Retinal pigment epithelial cell (primary cell): ENCODE measurements at regions not wholly inside any gene's neighbourhood (a gene's known extent, or its start where the extent isn't known, plus 50 kb on each side); places are given as distances from the start of the nearest gene placed in this dataset.

Experiments
- DNase-seq: peaks from one replicate; pipeline ENCODE4 v3.0.0-alpha.2; 2010; ENCODE audit warnings: low read depth
- H3K4me3 ChIP-seq: 2 replicates; pipeline ENCODE4 v1.5.1; 2011; ENCODE audit warnings: mild to moderate bottlenecking, low read length, control low read depth, moderate library complexity
- TF ChIP-seq, protein P1 (sequence below): conservative IDR thresholded peaks from 2 replicates; pipeline ENCODE4 v1.5.1; 2011; ENCODE audit warnings: low read depth, low read length, control low read depth, inconsistent platforms

GRCh38 chrX:6614506-6614905 is 79.6 kb upstream of the VCX3A start:
- no peak overlapping the region for H3K4me3 ChIP-seq
- TF ChIP-seq, protein P1, sequence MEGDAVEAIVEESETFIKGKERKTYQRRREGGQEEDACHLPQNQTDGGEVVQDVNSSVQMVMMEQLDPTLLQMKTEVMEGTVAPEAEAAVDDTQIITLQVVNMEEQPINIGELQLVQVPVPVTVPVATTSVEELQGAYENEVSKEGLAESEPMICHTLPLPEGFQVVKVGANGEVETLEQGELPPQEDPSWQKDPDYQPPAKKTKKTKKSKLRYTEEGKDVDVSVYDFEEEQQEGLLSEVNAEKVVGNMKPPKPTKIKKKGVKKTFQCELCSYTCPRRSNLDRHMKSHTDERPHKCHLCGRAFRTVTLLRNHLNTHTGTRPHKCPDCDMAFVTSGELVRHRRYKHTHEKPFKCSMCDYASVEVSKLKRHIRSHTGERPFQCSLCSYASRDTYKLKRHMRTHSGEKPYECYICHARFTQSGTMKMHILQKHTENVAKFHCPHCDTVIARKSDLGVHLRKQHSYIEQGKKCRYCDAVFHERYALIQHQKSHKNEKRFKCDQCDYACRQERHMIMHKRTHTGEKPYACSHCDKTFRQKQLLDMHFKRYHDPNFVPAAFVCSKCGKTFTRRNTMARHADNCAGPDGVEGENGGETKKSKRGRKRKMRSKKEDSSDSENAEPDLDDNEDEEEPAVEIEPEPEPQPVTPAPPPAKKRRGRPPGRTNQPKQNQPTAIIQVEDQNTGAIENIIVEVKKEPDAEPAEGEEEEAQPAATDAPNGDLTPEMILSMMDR: no peak
- no peak for DNase-seq

DNA sequence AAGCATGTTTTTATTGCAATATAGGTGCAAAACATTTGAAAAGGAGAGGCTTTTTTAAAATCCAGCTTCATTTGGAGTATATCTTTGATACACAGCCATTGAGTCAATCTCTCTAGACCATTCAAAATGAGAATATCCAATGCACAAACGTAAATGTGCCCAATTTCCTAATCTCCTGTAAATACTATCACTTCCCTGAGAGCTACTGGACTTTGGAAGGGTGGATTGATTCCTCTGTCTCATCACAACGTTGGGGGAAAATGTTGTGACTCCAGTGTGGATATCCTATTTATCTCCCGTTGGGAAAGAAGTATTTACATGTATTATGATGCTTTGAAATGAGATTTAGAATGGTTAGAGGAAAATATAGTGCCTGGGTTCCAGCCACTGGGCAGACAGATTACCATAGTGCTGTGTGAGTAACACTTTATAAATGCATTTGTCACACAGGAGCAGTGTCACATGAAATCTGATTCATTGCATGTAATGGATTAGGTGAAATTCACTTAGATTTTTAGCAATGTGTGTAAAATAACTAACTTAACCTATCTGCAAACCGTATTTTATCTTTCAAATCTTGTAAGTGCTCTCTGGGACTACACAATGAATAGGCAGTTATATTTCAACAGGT is 64.4 kb upstream of the VCX3A start:
- TF ChIP-seq, protein P1: no peak

More for the DNA sequence above, 64.4 kb upstream of the VCX3A start:
- H3K4me3 ChIP-seq: no peak overlapping the region
- DNase-seq: peak; percentile 23
